ENCODE measurements at regions not wholly inside any gene's neighbourhood (a gene's known extent, or its start where the extent isn't known, plus 50 kb on each side); places are given as distances from the start of the nearest gene placed in this dataset.

GRCh38 chr13:85535316-85536084, 263.7 kb downstream of the SLITRK6 start:
- DNase-seq: no peak

GRCh38 chr13:85533911-85534310, 265.3 kb downstream of the SLITRK6 start:
- DNase-seq: no peak

- DNase-seq: no peak
Measured at GRCh38 chr13:85529218-85529594, 270.0 kb downstream of the SLITRK6 start.

DNA sequence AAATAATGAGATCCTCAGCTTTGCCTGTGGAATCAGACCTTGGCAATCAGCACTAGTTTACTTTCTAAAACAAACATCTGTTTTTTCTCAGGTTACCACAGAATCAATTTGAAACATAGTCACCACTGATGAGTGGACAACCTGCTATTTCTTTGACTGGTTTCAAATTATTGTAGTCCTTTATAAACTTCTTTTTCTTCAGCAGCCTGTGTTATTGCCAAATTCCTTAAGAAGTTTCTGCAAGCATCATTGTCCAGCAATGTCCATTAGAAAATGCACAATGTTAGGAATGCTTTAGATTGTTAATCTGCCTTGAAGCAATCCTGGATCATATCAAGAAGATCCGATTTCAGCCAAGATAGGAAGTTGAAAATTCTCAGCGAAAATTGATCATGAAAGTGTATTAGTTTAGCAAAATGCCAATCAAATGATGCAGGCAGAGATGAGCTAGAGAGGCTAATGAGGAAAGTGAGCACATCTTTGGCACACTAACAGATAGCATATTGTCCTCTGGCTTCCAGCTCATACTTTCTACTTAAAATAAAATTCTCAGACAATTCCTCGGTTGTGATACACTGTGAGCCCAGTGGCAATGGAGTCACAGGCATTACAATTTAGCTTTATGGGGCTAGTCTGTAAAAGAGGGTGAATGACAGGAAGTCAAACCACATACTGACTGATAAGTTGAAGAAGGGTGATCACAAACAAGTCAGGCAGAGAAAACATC, 270.6 kb downstream of the SLITRK6 start:
- DNase-seq: no peak

DNA sequence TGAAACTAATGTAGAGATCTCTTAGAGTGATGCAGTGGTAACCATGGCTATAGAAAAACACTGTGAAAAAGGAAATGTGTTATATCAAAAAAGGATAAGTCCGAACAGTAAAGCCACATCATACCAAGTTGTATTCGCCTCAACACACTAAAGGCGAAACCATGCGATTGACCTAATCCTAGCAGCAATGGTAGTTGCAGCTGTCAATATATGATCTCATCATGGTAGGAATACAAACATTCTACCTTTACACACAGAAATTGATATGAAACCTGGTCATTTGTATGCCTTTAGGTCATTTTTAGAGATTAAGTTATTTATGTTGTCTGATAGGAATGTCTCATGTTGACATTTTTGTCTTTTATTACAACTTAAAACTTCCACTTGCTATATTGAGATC, 271.9 kb downstream of the SLITRK6 start:
- no peak for DNase-seq

DNA sequence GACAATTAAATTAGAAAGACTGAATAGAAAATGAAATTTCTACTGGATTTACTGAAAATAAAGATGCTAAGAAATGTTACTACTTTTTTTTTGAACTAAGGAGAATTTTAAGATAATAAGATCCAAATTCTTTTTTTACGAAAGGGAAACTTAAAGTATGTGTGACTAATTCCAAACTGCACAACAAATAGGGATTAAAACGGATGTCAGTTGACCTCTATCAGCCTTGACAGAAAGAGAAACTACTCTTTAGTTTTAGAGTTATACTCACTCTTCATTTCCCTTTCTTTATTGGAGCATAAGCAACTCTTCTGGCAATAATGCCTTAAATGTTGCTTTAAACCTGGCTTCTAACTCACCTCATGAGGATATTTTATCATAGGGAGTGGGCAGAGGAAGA, 273.8 kb downstream of the SLITRK6 start:
- no peak for DNase-seq

GRCh38 chr13:85521657-85522056, 277.6 kb downstream of the SLITRK6 start:
- no peak for DNase-seq

DNA sequence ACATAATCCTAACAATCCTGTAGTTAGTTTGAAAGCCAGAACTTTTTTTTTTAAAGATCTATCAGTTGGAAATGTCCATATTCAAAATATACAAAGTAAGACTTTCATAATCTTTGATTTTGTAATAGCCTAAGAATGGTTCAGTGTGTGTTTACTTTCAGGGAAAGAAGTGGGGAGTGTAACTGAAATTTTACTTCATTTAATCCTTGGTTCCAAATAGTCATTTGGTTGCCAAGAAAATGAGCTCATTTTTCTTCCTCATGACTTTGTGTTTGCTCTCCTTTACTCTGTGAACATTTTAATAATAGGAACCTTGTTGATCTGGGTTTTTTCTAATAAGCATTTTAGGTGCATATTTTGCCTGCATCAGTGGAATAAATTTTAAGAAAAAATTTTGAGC, 278.8 kb downstream of the SLITRK6 start:
- DNase-seq: no peak

- no peak for DNase-seq
Measured at GRCh38 chr13:85519363-85519762, 279.9 kb downstream of the SLITRK6 start.

- no peak for DNase-seq
Measured at GRCh38 chr13:85512421-85512820, 286.8 kb downstream of the SLITRK6 start.

DNA sequence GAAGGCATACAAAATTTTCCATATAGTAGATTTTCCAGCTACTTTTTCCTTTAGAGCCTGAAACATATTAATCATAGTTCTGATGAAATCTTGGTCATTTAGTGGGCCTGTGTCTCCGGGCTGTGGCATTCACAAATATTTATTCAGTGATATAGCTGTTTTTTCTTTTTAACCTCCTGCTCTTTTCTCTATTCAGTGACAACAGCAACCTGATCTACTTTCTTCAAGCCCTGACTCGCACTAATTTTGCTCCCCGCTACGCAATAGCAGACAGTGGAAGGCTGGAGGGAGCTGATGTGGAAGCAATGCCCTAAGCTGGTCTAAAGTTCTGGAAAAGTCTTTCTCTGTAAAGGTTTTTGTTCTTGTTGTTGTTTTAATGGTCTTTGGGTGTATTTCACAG, 289.7 kb downstream of the SLITRK6 start:
- no peak for DNase-seq

DNA sequence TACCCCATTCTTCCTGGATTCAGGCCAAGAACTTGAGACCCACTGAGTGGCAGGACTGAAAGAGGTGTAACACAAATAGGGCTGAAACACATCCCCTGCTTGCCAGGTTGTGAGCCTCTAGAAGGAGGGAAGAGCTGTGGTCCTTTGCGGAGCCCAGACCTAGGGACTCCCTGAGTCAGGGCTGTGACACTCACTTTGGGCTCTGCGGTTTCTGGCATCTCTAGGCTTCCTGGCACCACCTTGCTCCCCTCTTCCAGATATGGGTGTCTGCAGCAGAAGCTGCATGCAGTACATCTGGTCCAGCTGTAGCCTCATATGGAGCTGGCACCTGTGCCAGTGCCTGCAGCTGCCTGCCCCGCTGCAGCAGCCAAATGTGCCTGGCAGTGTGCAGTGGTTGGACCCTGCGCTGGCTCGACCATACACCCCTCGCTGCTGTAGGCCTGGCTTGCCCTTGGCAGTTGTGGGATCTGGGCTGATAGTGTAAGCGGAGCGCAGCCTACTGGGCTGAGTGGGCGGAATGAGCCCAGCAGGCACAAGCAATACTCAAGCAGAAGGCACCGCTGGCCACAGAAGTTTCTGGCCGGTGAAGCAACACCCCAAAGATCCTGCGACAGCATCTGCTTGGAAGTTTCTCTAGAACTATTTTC, 290.4 kb downstream of the SLITRK6 start:
- DNase-seq: no peak

DNA sequence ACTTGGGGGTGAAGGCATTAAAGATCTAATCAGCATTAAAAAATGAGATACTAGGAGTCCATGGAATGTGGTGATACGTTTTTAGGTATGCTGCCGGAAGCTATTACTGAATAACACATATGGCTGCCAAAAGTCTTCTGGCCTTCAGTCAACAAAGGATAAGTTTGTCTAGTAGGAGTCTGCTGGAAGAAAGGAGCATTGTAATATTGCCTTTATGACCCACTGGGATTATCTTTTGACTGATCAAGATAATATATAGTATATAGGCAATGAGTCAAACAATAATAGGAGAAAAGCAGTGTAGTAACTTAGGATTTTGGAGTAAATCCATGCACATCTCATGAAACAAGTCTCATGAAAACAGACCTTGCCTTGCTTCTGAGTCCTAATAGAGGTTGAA, 295.4 kb downstream of the SLITRK6 start:
- no peak for DNase-seq

DNA sequence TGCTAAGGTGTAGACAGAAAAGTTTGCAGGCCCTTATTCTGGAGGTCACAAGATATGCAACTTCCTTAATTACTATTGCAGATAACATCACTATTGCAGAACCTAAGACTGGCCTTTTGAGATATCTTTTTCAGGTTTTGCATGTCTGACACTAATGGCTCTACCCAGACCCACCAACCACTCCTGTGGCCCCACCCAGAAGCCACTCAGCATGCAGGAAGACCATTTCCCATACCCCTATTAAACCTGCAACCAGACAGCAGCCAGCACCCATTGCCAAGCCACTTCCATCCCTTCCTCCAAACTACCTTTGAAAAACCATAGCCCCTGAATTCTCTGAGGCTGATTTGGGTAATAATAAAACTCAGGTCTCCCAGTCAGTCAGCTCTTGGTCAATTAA, 297.6 kb downstream of the SLITRK6 start:
- DNase-seq: no peak

DNA sequence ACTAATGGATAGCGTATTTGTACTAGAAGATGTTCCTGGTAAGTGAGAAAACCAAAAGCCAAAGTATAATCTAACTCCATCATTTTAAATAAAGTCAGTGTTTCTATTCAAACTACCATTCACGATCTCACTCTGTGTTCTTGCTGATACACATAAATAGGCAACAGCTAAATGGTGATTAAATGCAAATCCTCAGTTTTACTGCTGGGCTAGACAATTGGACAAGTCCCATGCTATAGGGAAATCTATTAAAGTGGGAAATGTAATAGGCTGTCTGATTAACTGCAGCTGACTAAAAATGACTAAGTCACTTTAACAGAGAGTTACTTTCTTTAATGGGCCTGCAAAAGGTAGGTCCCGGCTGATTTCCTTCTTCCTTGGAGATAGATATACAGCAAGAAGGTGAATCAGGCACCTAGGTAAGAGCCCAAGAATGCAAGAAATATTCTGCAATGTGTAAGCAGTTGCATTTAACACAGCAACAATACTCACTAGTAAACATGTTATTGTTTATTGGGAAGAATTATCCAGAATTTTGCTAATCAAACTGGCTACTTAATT, 298.4 kb downstream of the SLITRK6 start:
- DNase-seq: no peak

GRCh38 chr13:85498774-85499173, 300.4 kb downstream of the SLITRK6 start:
- no peak for DNase-seq

- no peak for DNase-seq
Measured at GRCh38 chr13:85497652-85498051, 301.6 kb downstream of the SLITRK6 start.

DNA sequence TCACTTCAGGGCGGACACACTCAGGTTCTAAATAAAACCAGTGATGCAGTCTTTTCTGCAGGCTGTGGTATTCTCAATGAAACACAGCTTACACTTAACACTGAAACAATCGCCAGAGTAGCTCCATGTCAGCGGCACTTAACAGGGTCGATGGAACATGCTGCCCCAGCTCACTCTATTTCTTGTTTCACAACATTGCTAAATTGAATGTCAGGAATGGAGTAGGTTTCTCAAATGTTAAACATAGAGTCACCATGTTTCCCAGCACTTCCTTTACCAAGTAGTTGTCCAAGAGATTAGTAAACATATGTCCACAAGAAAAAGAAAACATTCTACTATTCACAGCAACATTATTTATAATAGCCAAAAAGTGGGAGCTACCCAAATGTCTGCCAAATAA, 306.9 kb downstream of the SLITRK6 start:
- DNase-seq: no peak

DNA sequence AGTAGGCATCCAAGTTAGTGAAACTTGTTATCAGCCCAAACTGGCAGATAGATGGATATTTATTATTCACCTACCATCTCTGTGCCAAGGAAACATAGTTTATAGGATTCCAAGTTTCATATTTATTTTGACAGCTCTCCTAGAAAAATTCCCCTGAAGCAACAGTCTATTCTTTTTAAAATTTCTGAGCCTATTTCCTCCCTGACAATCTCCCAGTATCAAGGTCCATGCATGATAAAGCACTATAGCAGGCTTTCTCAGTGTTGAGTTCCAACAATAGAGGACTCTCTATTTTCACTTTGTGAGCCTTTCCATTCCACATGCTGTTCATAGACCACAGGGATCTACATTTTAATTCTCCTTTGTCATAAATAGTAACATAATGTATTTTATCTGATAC, 312.6 kb downstream of the SLITRK6 start:
- no peak for DNase-seq

- DNase-seq: no peak
Measured at GRCh38 chr13:85473144-85473543, 326.1 kb downstream of the SLITRK6 start.

DNA sequence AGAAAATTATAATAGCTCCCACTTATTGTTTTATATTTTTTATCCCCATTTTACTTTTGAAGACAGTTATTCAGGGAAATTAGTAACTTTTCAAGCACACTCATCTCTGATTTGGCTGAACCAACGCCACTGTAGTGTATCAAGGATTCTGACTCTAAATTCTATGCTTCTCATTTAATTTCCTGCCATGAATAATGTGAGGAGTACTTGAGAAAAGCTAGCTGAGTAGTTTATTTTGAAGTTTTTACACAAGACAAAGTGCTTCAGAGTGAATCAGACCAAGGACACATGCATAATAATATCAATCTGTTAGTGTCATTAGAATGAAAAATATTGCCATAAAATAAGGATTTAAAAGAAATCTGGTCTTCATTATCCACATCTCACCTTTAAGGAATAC, 329.9 kb downstream of the SLITRK6 start:
- DNase-seq: no peak

DNA sequence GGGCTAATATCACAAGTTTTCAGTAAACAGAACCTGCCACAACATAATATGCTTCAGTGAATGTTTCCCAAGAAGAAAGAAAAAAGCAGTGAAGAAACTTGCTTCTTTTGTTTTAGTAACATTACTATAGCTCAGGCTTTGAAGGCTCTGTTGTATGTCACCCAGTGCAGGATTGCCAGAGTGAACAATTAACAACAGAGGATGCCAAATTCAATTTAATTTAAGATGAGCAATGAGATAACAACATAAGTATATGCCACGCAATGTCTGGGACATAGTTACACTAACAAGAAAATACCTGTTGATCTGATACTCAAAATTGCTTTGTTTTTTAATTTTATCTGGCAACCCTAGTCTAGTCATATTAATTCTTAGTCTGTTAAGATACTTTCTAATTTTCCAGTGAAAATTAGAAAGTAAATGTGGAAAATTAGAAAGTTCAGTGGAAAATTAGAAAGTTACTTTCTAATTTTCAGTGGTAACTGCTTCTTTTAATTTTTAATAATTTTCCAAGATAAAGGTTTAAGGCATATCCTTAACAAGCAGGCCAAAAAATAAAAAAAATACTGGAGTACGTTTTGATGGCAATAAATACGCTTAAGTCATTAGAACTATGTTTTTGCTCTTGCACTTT, 336.3 kb downstream of the SLITRK6 start:
- DNase-seq: no peak

DNA sequence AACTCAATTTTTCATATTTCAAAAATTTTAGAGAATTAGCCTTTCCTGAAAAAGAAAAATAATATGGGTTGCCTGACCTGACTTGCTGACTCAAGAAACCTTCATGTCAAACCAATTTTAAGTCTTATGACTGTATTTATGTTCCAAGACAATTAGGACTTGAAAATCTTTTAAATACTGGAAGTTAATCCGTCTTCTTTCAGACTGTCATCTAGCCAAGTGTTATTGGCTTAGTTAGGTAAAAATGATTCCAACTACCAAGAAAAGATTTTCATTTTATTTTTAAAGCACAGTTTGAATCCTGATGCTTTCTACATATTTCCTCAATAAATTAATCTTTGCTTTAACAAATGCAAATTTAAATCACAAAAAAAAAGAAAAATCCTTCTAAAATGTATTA, 337.6 kb downstream of the SLITRK6 start:
- no peak for DNase-seq

All from CD4-positive, alpha-beta T cell treated with Interferon alpha-2 for 1 hour (primary cell).